Nucleus accumbens (tissue), 56 donors: ENCODE measurements at regions not wholly inside any gene's neighbourhood (a gene's known extent, or its start where the extent isn't known, plus 50 kb on each side); places are given as distances from the start of the nearest gene placed in this dataset.
A peak's percentile ranks its signal among the peaks of the same experiment; 100 is the strongest.
"Not testable (repeated sequence)": the region's sequence is repeated elsewhere in the genome, so short reads cannot be mapped to it uniquely, and the experiment has no call there.

Source experiments
- DNase-seq, 56 donors: peaks; one replicate each; lab custom pipeline; 2025; lab: John Stamatoyannopoulos, UW

DNA sequence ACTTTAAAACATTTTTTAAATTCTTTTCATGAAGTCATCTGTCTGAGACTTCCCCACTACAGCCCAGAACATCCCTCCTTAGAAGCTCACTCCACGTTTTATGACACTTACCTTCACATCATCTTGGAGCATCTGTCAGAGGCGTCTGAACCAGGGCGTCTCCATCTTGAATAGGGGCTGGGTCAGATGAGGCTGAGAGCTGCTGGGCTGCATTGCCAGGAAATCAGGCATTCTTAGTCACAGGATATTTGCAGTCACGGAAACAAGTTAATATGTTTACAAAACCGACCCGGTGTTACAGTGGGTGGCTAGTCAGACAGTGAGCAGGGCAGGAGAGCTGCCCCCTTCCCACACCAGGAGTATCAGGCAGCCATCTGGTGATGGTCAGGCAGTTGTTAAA lies 456.5 kb downstream of the FBXO15 start:
- DNase-seq: no peak

GRCh38 chr18:73690222-73690621 lies 457.4 kb downstream of the FBXO15 start:
- DNase-seq: no peak

GRCh38 chr18:73688851-73689711 lies 458.6 kb downstream of the FBXO15 start:
- no peak for DNase-seq

GRCh38 chr18:73688161-73688560 lies 459.5 kb downstream of the FBXO15 start:
- no peak for DNase-seq

DNA sequence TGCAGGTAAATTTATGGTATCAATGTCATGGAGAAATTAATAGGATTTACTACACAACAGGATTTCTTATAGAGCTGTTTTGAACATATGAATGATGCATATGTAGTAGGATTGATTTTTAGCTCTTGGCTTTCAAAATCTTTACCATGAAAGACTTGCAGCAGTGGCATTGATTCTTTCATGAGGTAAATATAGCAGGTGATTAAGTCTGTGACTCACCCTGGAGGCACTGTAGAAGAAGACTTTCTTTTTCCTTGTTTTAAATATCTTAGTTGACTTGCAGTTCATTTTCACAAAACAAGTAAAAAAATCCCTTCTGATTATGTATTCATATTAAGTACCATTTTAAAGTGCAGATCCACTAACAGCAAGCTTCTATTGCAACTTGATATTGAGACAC lies 463.0 kb downstream of the FBXO15 start:
- no peak for DNase-seq

GRCh38 chr18:73683409-73684238 lies 464.0 kb downstream of the FBXO15 start:
- DNase-seq: no peak

GRCh38 chr18:73681912-73682311 lies 465.7 kb downstream of the FBXO15 start:
- DNase-seq: no peak

GRCh38 chr18:73681398-73681797 lies 466.2 kb downstream of the FBXO15 start:
- no peak for DNase-seq

DNA sequence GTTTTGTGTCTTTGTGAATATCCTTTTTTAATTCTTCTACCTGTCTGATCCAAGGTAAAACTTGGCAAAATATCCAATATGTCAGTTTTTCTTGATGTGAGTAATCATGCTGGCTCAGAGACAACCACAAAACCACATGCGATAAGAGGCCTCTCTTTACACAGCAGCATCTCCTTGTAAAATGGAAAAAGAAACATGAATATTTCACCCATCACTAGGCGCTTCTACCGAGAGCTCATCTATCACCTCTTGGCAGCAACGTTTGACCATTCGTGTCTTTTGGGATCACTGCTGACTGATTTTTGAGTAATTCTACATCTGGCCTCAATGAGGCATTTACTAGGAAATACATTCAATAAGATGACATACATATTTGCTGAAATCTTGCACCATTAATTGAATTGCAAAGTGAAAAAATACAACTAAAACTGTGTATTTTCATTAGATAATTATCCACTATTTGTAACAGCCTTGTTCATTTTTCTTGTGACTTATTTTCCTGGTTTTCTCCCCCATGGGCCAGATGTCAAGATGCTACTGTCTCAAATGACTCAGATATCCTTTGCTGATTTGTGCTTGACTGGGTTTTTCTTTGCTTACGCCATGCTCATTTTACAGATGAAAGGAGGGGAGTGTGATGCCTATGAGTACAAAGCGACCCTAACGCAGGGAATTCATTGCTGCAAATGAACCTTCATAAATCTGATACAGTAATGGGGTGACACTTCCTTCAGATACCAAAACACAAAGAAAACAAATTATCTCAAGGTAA lies 467.5 kb downstream of the FBXO15 start:
- DNase-seq: no peak

DNA sequence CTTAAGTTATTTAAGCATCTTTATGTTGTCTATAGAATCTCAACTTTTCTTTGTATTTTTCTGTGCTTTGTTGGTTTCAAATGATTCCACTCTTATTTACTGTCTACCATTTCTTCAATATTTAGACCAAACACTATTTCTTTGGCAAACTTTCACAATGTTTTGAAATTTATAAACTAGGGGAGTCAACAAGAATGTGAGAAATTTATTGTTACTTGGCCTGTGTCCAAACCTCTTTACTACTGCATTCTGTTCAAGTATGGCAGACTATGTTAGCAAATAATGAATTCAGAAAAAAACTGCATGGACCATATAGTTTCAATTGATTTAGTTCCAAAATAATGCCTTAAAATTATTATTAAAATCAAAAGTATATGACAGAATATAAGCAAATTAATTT lies 470.2 kb downstream of the FBXO15 start:
- DNase-seq: no peak

DNA sequence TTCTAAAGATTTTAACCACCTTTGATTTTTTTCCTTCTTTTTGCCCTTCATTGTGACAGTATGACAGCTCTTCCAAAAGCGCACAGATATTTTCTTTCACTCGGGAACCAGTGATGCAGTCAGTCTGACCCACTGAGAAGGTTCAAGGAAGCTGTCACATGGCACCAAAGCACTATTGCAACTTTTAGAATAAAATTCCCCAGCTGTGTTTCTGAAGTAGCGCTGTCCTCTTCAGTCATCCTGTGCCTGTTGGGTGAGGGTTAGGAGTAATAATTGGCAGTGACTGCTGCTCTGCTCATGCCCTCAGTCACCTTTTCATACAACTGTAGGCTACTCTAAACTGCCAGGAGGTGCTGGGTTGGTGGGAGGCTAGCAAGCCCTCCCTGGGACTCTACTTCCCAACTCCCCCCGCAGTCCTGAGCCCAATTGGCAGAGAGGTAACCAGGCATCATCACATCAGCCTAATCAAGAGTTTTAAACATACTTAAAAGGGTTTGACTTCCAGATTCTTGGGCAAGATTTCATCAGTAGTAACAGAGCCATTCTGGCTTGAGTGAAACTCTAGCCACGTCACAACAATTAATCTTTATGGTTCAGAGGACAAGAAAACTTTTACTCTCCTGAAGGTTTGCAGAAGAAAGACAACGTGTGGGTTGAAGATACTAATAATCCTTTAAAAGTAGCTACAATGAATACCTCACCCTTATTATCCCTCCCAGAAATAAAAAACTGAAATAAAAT lies 473.3 kb downstream of the FBXO15 start:
- DNase-seq: no peak

DNA sequence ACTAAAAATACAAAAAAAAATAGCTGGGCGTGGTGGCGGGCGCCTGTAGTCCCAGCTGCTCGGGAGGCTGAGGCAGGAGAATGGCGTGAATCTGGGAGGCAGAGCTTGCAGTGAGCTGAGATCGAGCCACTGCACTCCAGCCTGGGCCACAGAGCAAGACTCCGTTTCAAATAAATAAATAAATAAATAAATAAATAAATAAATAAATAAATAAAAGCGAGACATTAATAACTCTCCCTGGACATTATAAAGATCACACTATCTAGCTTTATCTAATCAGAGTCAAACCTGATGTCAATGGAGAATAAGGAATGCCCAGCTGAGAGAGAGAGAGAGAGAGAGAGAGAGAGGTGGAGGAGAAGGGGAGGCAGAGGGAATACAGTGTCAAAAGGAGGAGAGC lies 476.2 kb downstream of the FBXO15 start:
- DNase-seq: not testable (repeated sequence)

DNA sequence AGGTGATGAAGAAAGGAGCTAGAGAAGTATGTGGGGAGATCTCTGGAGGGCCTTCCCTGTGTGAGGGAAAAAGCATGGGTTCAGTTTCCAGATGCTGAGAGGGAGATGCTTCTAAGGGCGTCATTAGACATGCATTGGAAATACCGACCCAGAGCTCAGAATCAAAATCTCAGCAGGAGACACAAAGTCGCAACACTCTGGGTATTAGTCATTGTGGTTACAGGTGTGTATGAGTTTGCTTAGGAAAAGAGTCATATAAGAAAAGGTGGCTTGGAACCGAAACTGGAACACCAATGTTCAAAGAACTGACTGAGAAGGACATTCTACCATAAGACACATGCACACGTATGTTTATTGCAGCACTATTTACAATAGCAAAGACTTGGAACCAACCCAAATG lies 477.1 kb downstream of the FBXO15 start:
- no peak for DNase-seq

- no peak for DNase-seq
These were observed 477.6 kb downstream of the FBXO15 start for GRCh38 chr18:73670039-73670438.

- peak in 6 of 56 donors; percentile 3 to 28 (median 10) for DNase-seq
These were observed 478.3 kb downstream of the FBXO15 start for GRCh38 chr18:73669297-73669696.

DNA sequence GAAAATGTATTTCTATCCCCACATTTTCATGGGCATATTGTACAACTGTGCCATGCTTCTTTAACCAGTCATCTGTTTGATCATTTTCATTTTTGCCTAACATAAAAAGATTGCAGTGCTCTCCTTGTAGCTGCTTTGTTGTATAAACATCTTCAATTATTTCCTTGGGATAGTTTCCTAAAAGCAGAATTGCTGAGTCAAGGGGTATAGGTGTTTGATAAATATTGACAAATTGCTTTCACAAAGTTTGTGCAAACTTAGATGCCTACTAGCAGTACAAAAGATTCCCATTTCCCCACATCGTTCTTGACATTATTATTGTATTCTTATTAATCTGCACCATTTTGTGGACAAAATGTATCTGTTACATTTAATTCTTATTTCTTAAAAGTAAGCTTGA lies 479.6 kb downstream of the FBXO15 start:
- no peak for DNase-seq

- no peak for DNase-seq
These were observed 480.9 kb downstream of the FBXO15 start for GRCh38 chr18:73666772-73667171.

DNA sequence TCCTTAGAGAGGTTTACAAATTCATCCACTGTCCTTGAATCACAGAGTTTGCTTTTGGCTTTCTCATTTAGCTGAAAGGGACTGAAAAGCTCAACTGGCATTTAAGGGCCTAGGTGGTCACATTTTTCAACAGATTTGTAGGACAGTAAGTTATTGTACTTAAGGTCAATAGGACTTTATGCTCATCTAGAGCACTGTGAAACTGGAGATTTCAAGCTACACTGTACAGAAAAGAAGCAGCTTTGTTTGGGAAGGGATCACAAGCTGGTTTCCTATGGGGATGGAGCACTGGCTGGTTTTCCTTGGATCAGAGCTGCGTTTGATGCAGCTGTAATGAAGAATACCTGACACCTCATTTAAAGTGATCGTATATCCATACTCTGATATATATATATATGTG lies 482.7 kb downstream of the FBXO15 start:
- no peak for DNase-seq

DNA sequence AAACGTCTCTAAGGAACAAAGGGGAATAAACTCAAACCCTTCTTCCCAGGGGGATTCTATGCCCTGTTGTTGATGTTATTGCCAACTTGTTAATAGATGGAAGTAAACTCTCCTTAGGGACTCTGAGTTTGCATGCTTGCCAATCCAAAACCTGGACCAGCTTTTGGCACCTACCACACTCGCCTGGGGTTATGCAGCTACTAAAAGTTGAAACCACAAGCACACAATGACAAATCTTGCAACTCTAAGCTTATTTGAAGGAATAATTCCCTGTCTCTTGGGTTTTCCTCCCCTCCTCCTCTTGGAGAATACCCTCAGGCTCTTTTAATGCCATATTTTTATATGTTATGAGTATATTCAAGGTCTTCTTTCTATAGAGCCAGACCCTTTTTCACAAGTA lies 484.1 kb downstream of the FBXO15 start:
- DNase-seq: peak in 1 of 56 donors; percentile 11

GRCh38 chr18:73662421-73662820 lies 485.2 kb downstream of the FBXO15 start:
- DNase-seq: no peak
